Pancreas (tissue), 10 donors: ENCODE measurements at regions not wholly inside any gene's neighbourhood (a gene's known extent, or its start where the extent isn't known, plus 50 kb on each side); places are given as distances from the start of the nearest gene placed in this dataset.

ENCODE experiments used
- ATAC-seq, 4 donors: fragments of 200-7000 bp; cut with Tn5 transposase; one replicate each; pipeline versions ENCODE4 v1.8.0 to v1.9.1; 2020; ENCODE audit warnings: mild to moderate bottlenecking in 4 of 4, moderate library complexity in 4 of 4
- DNase-seq, 6 donors: peaks; one replicate each; pipeline ENCODE4 v3.0.0-alpha.2; 2020
- FAIRE-seq: peaks from 2 replicates; lab custom pipeline; 2012; peaks lifted over from hg19 to GRCh38; lab: Jason Lieb, UNC
- H3K27ac ChIP-seq, 4 donors: fragments of 200-600 bp; sonication (generic); 1 replicate in 3 of 4; 2 replicates in 1 of 4; pipeline versions ENCODE4 v1.5.0 to v1.8.0; 2020
- H3K27me3 ChIP-seq, 4 donors: fragments of 200-600 bp; one replicate each; pipeline ENCODE4 v1.8.0; 2021
- H3K36me3 ChIP-seq, 3 donors: fragments of 200-600 bp; sonication (generic) in 1 of 3; one replicate each; pipeline versions ENCODE4 v1.5.0 to v1.8.0; 2020 to 2021
- H3K4me1 ChIP-seq, 3 donors: fragments of 200-600 bp; one replicate each; pipeline ENCODE4 v1.8.0; 2021
- H3K4me3 ChIP-seq, 4 donors: fragments of 200-600 bp; sonication (generic) in 2 of 4; one replicate each; pipeline versions ENCODE4 v1.5.0 to v1.8.0; 2020 to 2021
- H3K9me3 ChIP-seq, 4 donors: fragments of 200-600 bp; one replicate each; pipeline ENCODE4 v1.8.0; 2021
- CTCF ChIP-seq, 4 donors: fragments of 200-600 bp; sonication (generic) in 3 of 4; IDR thresholded peaks; one replicate each; pipeline versions ENCODE4 v1.5.0 to v1.8.0; 2021; ENCODE audit warnings: antibody characterized with exemption in 4 of 4
- WGBS, 2 donors: extraction: QIAGEN DNeasy Blood & Tissue Kit; methylation state at CpG; one replicate each; pipeline ENCODE4 v1.1.7; 2013; 5-methylcytosine and 5-hydroxymethylcytosine counted together
- intact Hi-C, 3 donors: fragments of 100-400 bp; cut with DNase I; formaldehyde crosslinking; loops; one replicate each; pipeline versions ENCODE4 v1.11.1 to v1.14.2; 2022
- donor health status: healthy with polysubstance abuse.
- donor health status: DM: no; HTN: no; CAD: no; lungs with moderate emphysema.
- donor health status: DM: no; HTN: no; CAD: no.
- donor health status: control.
- donor health status: control.
- donor health status: Bipolar disorder and iron deficiency.
- donor health status: DM: yes; HTN: yes; CAD: no.
- donor health status: DM: no; HTN: no; CAD: no.
- donor health status: DM: no; HTN: no; CAD: no.
- donor health status: DM: yes; HTN: yes; CAD: no.

- H3K27me3 ChIP-seq: peaks cover 0 to 14% (median 1%) of the 10 kb centered on the region in 4 donors
Observed at GRCh38 chr9:126219648-126220063, 107.0 kb upstream of the MVB12B start.

GRCh38 chr9:126221480-126221879, 105.1 kb upstream of the MVB12B start:
- no peak for ATAC-seq
- Histone ChIP-seq H3K4me1 (no peaks in the 10 kb centered on the region), H3K27me3 (peaks cover 0 to 14% (median 1%) of the 10 kb centered on the region in 4 donors), H3K36me3 (no peaks in the 10 kb centered on the region), H3K4me3 (no peak overlapping the region), H3K27ac (no peak overlapping the region), H3K9me3 (no peaks in the 10 kb centered on the region)
- intact Hi-C loops: no loop called here
- DNase-seq: no peak
- FAIRE-seq: no peak
- TF ChIP-seq CTCF (IDR thresholded peaks at IDR 0.05): no peak
- WGBS, 2 donors: 57 to 60% methylated on average over 2 of the region's 2 CpGs

More at GRCh38 chr9:126219648-126220063, 107.0 kb upstream of the MVB12B start:
- ATAC-seq: no peak
- 69 to 76% methylated on average over 11 of the region's 11 CpGs for WGBS, 2 donors
- H3K4me1 ChIP-seq: no peaks in the 10 kb centered on the region
- no peak for FAIRE-seq
- H3K27ac ChIP-seq: no peak overlapping the region
- H3K9me3 ChIP-seq: no peaks in the 10 kb centered on the region
- no peak overlapping the region for H3K4me3 ChIP-seq
- no peaks in the 10 kb centered on the region for H3K36me3 ChIP-seq
- intact Hi-C loops: no loop called here
- TF ChIP-seq CTCF (IDR thresholded peaks at IDR 0.05): no peak
- no peak for DNase-seq

DNA sequence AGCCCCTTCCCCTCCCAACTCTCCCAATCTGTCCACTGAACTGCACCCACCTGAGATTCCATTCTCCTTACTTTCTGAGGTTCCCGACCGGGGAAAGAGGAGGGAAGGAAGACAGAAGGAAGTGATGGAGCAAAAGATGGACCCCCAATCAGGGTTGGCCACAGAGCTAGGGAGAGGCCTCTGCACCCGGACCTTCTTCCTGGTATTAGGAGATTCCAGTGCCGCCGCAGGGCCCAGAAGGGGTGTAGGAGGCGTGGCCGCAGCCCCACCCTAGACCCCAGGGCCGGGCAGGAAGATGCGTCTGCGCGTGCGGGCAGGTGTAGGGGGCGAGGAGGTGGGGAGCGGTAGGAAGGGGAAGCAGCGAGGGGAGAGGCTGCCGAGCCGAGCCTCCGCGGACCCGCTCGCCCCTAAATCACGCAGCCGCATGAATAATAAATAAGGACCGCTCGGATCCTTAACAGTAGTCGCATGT, 104.2 kb upstream of the MVB12B start:
- no peak overlapping the region for H3K27ac ChIP-seq
- no peaks in the 10 kb centered on the region for H3K4me1 ChIP-seq
- TF ChIP-seq CTCF (IDR thresholded peaks at IDR 0.05): no peak
- FAIRE-seq (no peak), DNase-seq (no peak), ATAC-seq (no peak)
- intact Hi-C loops: no loop called here
- peaks cover 0 to 14% (median 1%) of the 10 kb centered on the region in 4 donors for H3K27me3 ChIP-seq
- no peaks in the 10 kb centered on the region for H3K36me3 ChIP-seq
- H3K9me3 ChIP-seq: no peaks in the 10 kb centered on the region
- WGBS, 2 donors: 9% methylated on average over 26 of the region's 26 CpGs
- no peak overlapping the region for H3K4me3 ChIP-seq

GRCh38 chr9:126222835-126223431, 103.7 kb upstream of the MVB12B start:
- intact Hi-C loops: no loop called here
- ATAC-seq (no peak), FAIRE-seq (no peak), DNase-seq (no peak)
- WGBS, 2 donors: 27 to 31% methylated on average over 27 to 29 of the region's 29 CpGs
- Histone ChIP-seq H3K27me3 (peaks cover 0 to 14% (median 1%) of the 10 kb centered on the region in 4 donors), H3K36me3 (no peaks in the 10 kb centered on the region), H3K9me3 (no peaks in the 10 kb centered on the region), H3K4me1 (no peaks in the 10 kb centered on the region), H3K4me3 (no peak overlapping the region), H3K27ac (no peak overlapping the region)
- no peak for TF ChIP-seq CTCF (IDR thresholded peaks at IDR 0.05)

- no peaks in the 10 kb centered on the region for H3K36me3 ChIP-seq
- DNase-seq (no peak), FAIRE-seq (no peak), ATAC-seq (no peak)
- WGBS, 2 donors: 64 to 67% methylated on average over 6 of the region's 6 CpGs
- H3K9me3 ChIP-seq: no peaks in the 10 kb centered on the region
- H3K4me1 ChIP-seq: no peaks in the 10 kb centered on the region
- H3K27me3 ChIP-seq: peaks cover 0 to 14% (median 1%) of the 10 kb centered on the region in 4 donors
- no peak for TF ChIP-seq CTCF (IDR thresholded peaks at IDR 0.05)
- H3K27ac ChIP-seq: no peak overlapping the region
- intact Hi-C loops: no loop called here
- H3K4me3 ChIP-seq: no peak overlapping the region
Observed at GRCh38 chr9:126223798-126224531, 102.7 kb upstream of the MVB12B start.
